SK-N-SH treated with all-trans-retinoic acid at 6 μM for 48 hours (cell line): ENCODE measurements at regions not wholly inside any gene's neighbourhood (a gene's known extent, or its start where the extent isn't known, plus 50 kb on each side); places are given as distances from the start of the nearest gene placed in this dataset.

Experiments
- ATAC-seq: fragments of 200-7000 bp; cut with Tn5 transposase; 3 replicates; pipeline ENCODE4 v1.9.1; 2020; ENCODE audit warnings: mild to moderate bottlenecking, moderate library complexity
- ARNTL ChIP-seq: fragments of 450-650 bp; formaldehyde crosslinking; IDR thresholded peaks from 2 replicates; pipeline ENCODE4 v1.5.0; 2020; ENCODE audit warnings: low read depth, mild to moderate bottlenecking, moderate library complexity, borderline replicate concordance
- BACH2 ChIP-seq: fragments of 250-450 bp; sonication (Bioruptor Pico); IDR thresholded peaks from 2 replicates; pipeline ENCODE4 v1.9.0; 2021; ENCODE audit warnings: mild to moderate bottlenecking, borderline replicate concordance
- CREB5 ChIP-seq: fragments of 250-450 bp; sonication (Bioruptor Pico); IDR thresholded peaks from 2 replicates; pipeline ENCODE4 v1.5.1; 2020; ENCODE audit warnings: low read depth, mild to moderate bottlenecking, moderate library complexity
- CSDC2 ChIP-seq: fragments of 250-450 bp; sonication (Bioruptor Pico); IDR thresholded peaks from 2 replicates; pipeline ENCODE4 v1.5.0; 2020; ENCODE audit warnings: mild to moderate bottlenecking, moderate library complexity
- CSRNP3 ChIP-seq: fragments of 250-450 bp; sonication (Bioruptor Pico); IDR thresholded peaks from 2 replicates; pipeline ENCODE4 v1.5.1; 2021; ENCODE audit warnings: mild to moderate bottlenecking, moderate library complexity
- ESRRG ChIP-seq: fragments of 250-450 bp; sonication (Bioruptor Pico); IDR thresholded peaks from 2 replicates; pipeline ENCODE4 v1.6.1; 2021; ENCODE audit warnings: mild to moderate bottlenecking
- GLIS3 ChIP-seq: fragments of 250-450 bp; sonication (Bioruptor Pico); IDR thresholded peaks from 2 replicates; pipeline ENCODE4 v1.5.0; 2020; ENCODE audit warnings: mild to moderate bottlenecking, moderate library complexity
- ISL1 ChIP-seq: fragments of 250-450 bp; sonication (Bioruptor Pico); IDR thresholded peaks from 2 replicates; pipeline ENCODE4 v2.1.2; 2022; ENCODE audit warnings: mild to moderate bottlenecking, moderate library complexity
- OSR1 ChIP-seq: fragments of 250-450 bp; sonication (Bioruptor Pico); IDR thresholded peaks from 2 replicates; pipeline ENCODE4 v1.8.0; 2022; ENCODE audit warnings: moderate library complexity, mild to moderate bottlenecking, inconsistent platforms
- POU6F1 ChIP-seq: fragments of 250-450 bp; sonication (Bioruptor Pico); IDR thresholded peaks from 2 replicates; pipeline ENCODE4 v1.8.0; 2021; ENCODE audit warnings: low read depth, mild to moderate bottlenecking, moderate library complexity, borderline replicate concordance
- PPARA ChIP-seq: fragments of 250-450 bp; sonication (Bioruptor Pico); IDR thresholded peaks from 2 replicates; pipeline ENCODE4 v1.5.0; 2020; ENCODE audit warnings: mild to moderate bottlenecking, borderline replicate concordance
- RARB ChIP-seq: fragments of 250-450 bp; sonication (Bioruptor Pico); IDR thresholded peaks from 2 replicates; pipeline ENCODE4 v1.8.0; 2021; ENCODE audit warnings: mild to moderate bottlenecking, moderate library complexity
- SNAI2 ChIP-seq: fragments of 250-450 bp; sonication (Bioruptor Pico); IDR thresholded peaks from 2 replicates; pipeline ENCODE4 v1.5.0; 2020; ENCODE audit warnings: mild to moderate bottlenecking, moderate library complexity
- TCF4 ChIP-seq: fragments of 250-450 bp; sonication (Bioruptor Pico); IDR thresholded peaks from 2 replicates; pipeline ENCODE4 v1.8.0; 2021; ENCODE audit warnings: mild to moderate bottlenecking, moderate library complexity, borderline replicate concordance
- TOX ChIP-seq: fragments of 250-450 bp; sonication (Bioruptor Pico); IDR thresholded peaks from 2 replicates; pipeline ENCODE4 v1.8.0; 2021; ENCODE audit warnings: mild to moderate bottlenecking, moderate library complexity, borderline replicate concordance
- TSHZ2 ChIP-seq: fragments of 250-450 bp; sonication (Bioruptor Pico); IDR thresholded peaks from 2 replicates; pipeline ENCODE4 v1.5.0; 2020; ENCODE audit warnings: mild to moderate bottlenecking, moderate library complexity
- ZC3H10 ChIP-seq: fragments of 250-450 bp; sonication (Bioruptor Pico); IDR thresholded peaks from 2 replicates; pipeline ENCODE4 v1.5.1; 2021; ENCODE audit warnings: mild to moderate bottlenecking, moderate library complexity
- ZFP3 ChIP-seq: fragments of 250-450 bp; sonication (Bioruptor Pico); IDR thresholded peaks from 2 replicates; pipeline ENCODE4 v1.5.0; 2020; ENCODE audit warnings: mild to moderate bottlenecking, moderate library complexity
- ZFP30 ChIP-seq: fragments of 450-650 bp; formaldehyde crosslinking; IDR thresholded peaks from 2 replicates; pipeline ENCODE4 v1.5.0; 2022; ENCODE audit warnings: mild to moderate bottlenecking, moderate library complexity
- ZNF565 ChIP-seq: fragments of 450-650 bp; formaldehyde crosslinking; conservative IDR thresholded peaks from 2 replicates; pipeline ENCODE4 v1.5.0; 2020; ENCODE audit warnings: low read depth, mild to moderate bottlenecking, moderate library complexity
- ZNF70 ChIP-seq: fragments of 450-650 bp; formaldehyde crosslinking; IDR thresholded peaks from 2 replicates; pipeline ENCODE4 v1.5.0; 2020; ENCODE audit warnings: mild to moderate bottlenecking, moderate library complexity
- ZNF8 ChIP-seq: fragments of 450-650 bp; formaldehyde crosslinking; IDR thresholded peaks from 2 replicates; pipeline ENCODE4 v1.5.0; 2020; ENCODE audit warnings: mild to moderate bottlenecking, moderate library complexity

- TF ChIP-seq GLIS3 (CRISPR knock-in tag) (no peak), TCF4 (no peak), ARNTL (CRISPR knock-in tag) (no peak), SNAI2 (CRISPR knock-in tag) (no peak), ISL1 (CRISPR knock-in tag) (no peak), OSR1 (CRISPR knock-in tag) (no peak), ZFP3 (CRISPR knock-in tag) (no peak), TSHZ2 (CRISPR knock-in tag) (no peak), TOX (CRISPR knock-in tag) (no peak), BACH2 (CRISPR knock-in tag) (no peak), ESRRG (CRISPR knock-in tag) (no peak), ZNF565 (CRISPR knock-in tag) (no peak), CSDC2 (CRISPR knock-in tag) (no peak), RARB (CRISPR knock-in tag) (no peak), PPARA (CRISPR knock-in tag) (no peak)
These were observed 116.8 kb upstream of the MEIS1 start for GRCh38 chr2:66318009-66318561.

GRCh38 chr2:66317268-66317890 lies 117.5 kb upstream of the MEIS1 start:
- ATAC-seq = no peak

More at GRCh38 chr2:66318009-66318561, 116.8 kb upstream of the MEIS1 start:
- ATAC-seq = no peak

More at GRCh38 chr2:66317268-66317890, 117.5 kb upstream of the MEIS1 start:
- no peak for TF ChIP-seq SNAI2 (CRISPR knock-in tag)
- no peak for TF ChIP-seq TSHZ2 (CRISPR knock-in tag)
- TF ChIP-seq ZFP3 (CRISPR knock-in tag) = no peak
- no peak for TF ChIP-seq PPARA (CRISPR knock-in tag)
- TF ChIP-seq ARNTL (CRISPR knock-in tag) = no peak
- TF ChIP-seq CREB5 (CRISPR knock-in tag) = no peak
- TF ChIP-seq ESRRG (CRISPR knock-in tag) = no peak
- no peak for TF ChIP-seq CSDC2 (CRISPR knock-in tag)
- TF ChIP-seq ZFP30 = no peak
- no peak for TF ChIP-seq ZNF565 (CRISPR knock-in tag)
- no peak for TF ChIP-seq CSRNP3 (CRISPR knock-in tag)
- TF ChIP-seq ZC3H10 (CRISPR knock-in tag) = no peak
- no peak for TF ChIP-seq BACH2 (CRISPR knock-in tag)
- no peak for TF ChIP-seq ZNF70 (CRISPR knock-in tag)
- TF ChIP-seq ISL1 (CRISPR knock-in tag) = no peak
- TF ChIP-seq TOX (CRISPR knock-in tag) = no peak
- TF ChIP-seq OSR1 (CRISPR knock-in tag) = no peak
- no peak for TF ChIP-seq ZNF8 (CRISPR knock-in tag)
- TF ChIP-seq POU6F1 (CRISPR knock-in tag) = no peak
